IMR-90 (cell line): ENCODE measurements at regions not wholly inside any gene's neighbourhood (a gene's known extent, or its start where the extent isn't known, plus 50 kb on each side); places are given as distances from the start of the nearest gene placed in this dataset.

Experiments
- ATAC-seq: fragments of 200-7000 bp; cut with Tn5 transposase; 2 replicates; pipeline ENCODE4 v1.9.1; 2020; ENCODE audit warnings: low read depth, mild to moderate bottlenecking, moderate library complexity
- BruUV-seq: library from RNA; stranded (reverse); fragments of 400-500 nt; replicated peaks from 2 replicates; lab custom pipeline; 2021; lab: Mats Ljungman, UMichigan
- CTCF ChIA-PET: fragments of 300-600 bp; formaldehyde crosslinking; extraction: SDS; loops from one replicate; lab custom pipeline; 2021; ENCODE audit warnings: antibody characterized with exemption; lab: Yijun Ruan, JAX
- POLR2A ChIA-PET: fragments of 300-600 bp; sonication (Branson Sonifier 250); formaldehyde crosslinking; loops from one replicate; lab custom pipeline; 2022; ENCODE audit warnings: antibody characterized with exemption; ENCODE audit not compliant: unreplicated experiment; lab: Charles Lee
- DNase-seq: peaks from one replicate; pipeline ENCODE4 v3.0.0; 2013
- H2AFZ ChIP-seq: replicated peaks from 2 replicates; pipeline ENCODE3; 2013; ENCODE audit warnings: low read length, mild to moderate bottlenecking; ENCODE audit not compliant: poor library complexity
- H2AK5ac ChIP-seq: 2 replicates; pipeline ENCODE4 v1.6.1; 2013; ENCODE audit warnings: low read depth, low read length, inconsistent platforms
- H2AK9ac ChIP-seq: replicated peaks from 2 replicates; pipeline ENCODE3; 2013; ENCODE audit warnings: mild to moderate bottlenecking, low read depth, low read length, moderate library complexity; ENCODE audit not compliant: poor library complexity
- H2BK120ac ChIP-seq: 2 replicates; pipeline ENCODE4 v1.6.1; 2013; ENCODE audit warnings: low read depth, low read length, inconsistent platforms
- H2BK15ac ChIP-seq: 3 replicates; pipeline ENCODE4 v1.6.1; 2013; ENCODE audit warnings: low read depth, low read length, inconsistent platforms
- H2BK20ac ChIP-seq: 2 replicates; pipeline ENCODE4 v1.6.1; 2013; ENCODE audit warnings: low read depth, mild to moderate bottlenecking, inconsistent platforms, low read length, moderate library complexity
- H2BK5ac ChIP-seq: 2 replicates; pipeline ENCODE4 v1.6.1; 2013; ENCODE audit warnings: mild to moderate bottlenecking, low read depth, low read length, inconsistent platforms; ENCODE audit not compliant: poor library complexity, severe bottlenecking
- H3K14ac ChIP-seq: replicated peaks from 2 replicates; pipeline ENCODE4 v1.6.1; 2013; ENCODE audit warnings: low read depth, low read length, inconsistent platforms
- H3K18ac ChIP-seq: 2 replicates; pipeline ENCODE4 v1.6.1; 2013; ENCODE audit warnings: low read depth, low read length, control low read depth
- H3K23ac ChIP-seq: 2 replicates; pipeline ENCODE4 v1.6.1; 2013; ENCODE audit warnings: low read depth, low read length, inconsistent platforms
- H3K27ac ChIP-seq: 2 replicates; pipeline ENCODE4 v1.5.1; 2013; ENCODE audit warnings: mild to moderate bottlenecking, control low read depth, low read length; ENCODE audit not compliant: insufficient read depth
- H3K27me3 ChIP-seq: 2 replicates; pipeline ENCODE4 v1.6.1; 2013; ENCODE audit warnings: low read length; ENCODE audit not compliant: control insufficient read depth, insufficient read depth
- H3K36me3 ChIP-seq: 2 replicates; pipeline ENCODE4 v1.6.1; 2013; ENCODE audit warnings: low read length, mixed read lengths; ENCODE audit not compliant: control insufficient read depth, insufficient read depth
- H3K4ac ChIP-seq: 2 replicates; pipeline ENCODE4 v1.6.1; 2013; ENCODE audit warnings: low read depth, low read length, inconsistent platforms
- H3K4me1 ChIP-seq: 2 replicates; pipeline ENCODE4 v1.6.1; 2013; ENCODE audit warnings: low read length, mixed read lengths; ENCODE audit not compliant: control insufficient read depth, insufficient read depth
- H3K4me2 ChIP-seq: 2 replicates; pipeline ENCODE4 v1.6.1; 2013; ENCODE audit warnings: low read depth, mild to moderate bottlenecking, control low read depth, low read length, moderate library complexity
- H3K4me3 ChIP-seq: 2 replicates; pipeline ENCODE4 v1.5.1; 2013; ENCODE audit warnings: low read depth, mild to moderate bottlenecking, control low read depth, low read length, moderate library complexity; ENCODE audit not compliant: insufficient read depth
- H3K56ac ChIP-seq: 2 replicates; pipeline ENCODE4 v1.6.1; 2013; ENCODE audit warnings: low read length, inconsistent platforms; ENCODE audit not compliant: insufficient read depth; ENCODE audit errors: extremely low read depth
- H3K79me1 ChIP-seq, 2 experiments: 2 replicates each; pipeline ENCODE4 v1.6.1; 2013; ENCODE audit warnings: low read length in 2 of 2, inconsistent platforms in 1 of 2, low read depth in 1 of 2
- H3K9ac ChIP-seq: 2 replicates; pipeline ENCODE4 v1.6.1; 2013; ENCODE audit warnings: low read depth, low read length, control low read depth
- H3K9me1 ChIP-seq: 2 replicates; pipeline ENCODE4 v1.6.1; 2013; ENCODE audit warnings: low read length, inconsistent platforms; ENCODE audit not compliant: insufficient read depth
- H3K9me3 ChIP-seq: 2 replicates; pipeline ENCODE4 v1.6.1; 2013; ENCODE audit warnings: low read length; ENCODE audit not compliant: control insufficient read depth, insufficient read depth
- H4K20me1 ChIP-seq: 2 replicates; pipeline ENCODE4 v1.6.1; 2013; ENCODE audit warnings: low read length, inconsistent platforms; ENCODE audit not compliant: insufficient read depth
- H4K5ac ChIP-seq: 2 replicates; pipeline ENCODE4 v1.6.1; 2013; ENCODE audit warnings: mild to moderate bottlenecking, low read depth, low read length, control low read depth
- H4K8ac ChIP-seq, 2 experiments: 2 replicates each; pipeline ENCODE4 v1.6.1; 2013; ENCODE audit warnings: low read depth in 2 of 2, low read length in 2 of 2, control low read depth in 1 of 2, inconsistent platforms in 1 of 2
- H4K91ac ChIP-seq: 2 replicates; pipeline ENCODE4 v1.6.1; 2013; ENCODE audit warnings: low read depth, low read length, inconsistent platforms; ENCODE audit not compliant: insufficient read depth
- FOS ChIP-seq: fragments of 150-350 bp; IDR thresholded peaks from 2 replicates; pipeline ENCODE4 v1.6.1; 2016; ENCODE audit warnings: low read depth, low read length
- MAFK ChIP-seq: IDR thresholded peaks from 2 replicates; pipeline ENCODE4 v1.6.1; 2012; ENCODE audit warnings: low read depth, low read length, improper control_type of control experiment
- MAZ ChIP-seq: IDR thresholded peaks from 2 replicates; pipeline ENCODE4 v1.6.1; 2012; ENCODE audit warnings: low read depth, mild to moderate bottlenecking, low read length, improper control_type of control experiment, moderate library complexity, borderline replicate concordance
- NFE2L2 ChIP-seq: fragments of 150-350 bp; IDR thresholded peaks from 2 replicates; pipeline ENCODE4 v1.6.1; 2016; ENCODE audit warnings: low read depth, mild to moderate bottlenecking, low read length
- POLR2A ChIP-seq: IDR thresholded peaks from 2 replicates; pipeline ENCODE4 v1.6.1; 2012; ENCODE audit warnings: mild to moderate bottlenecking, low read depth, low read length
- RAD21 ChIP-seq: IDR thresholded peaks from 2 replicates; pipeline ENCODE4 v1.6.1; 2012; ENCODE audit warnings: low read length, improper control_type of control experiment
- RCOR1 ChIP-seq: IDR thresholded peaks from 2 replicates; pipeline ENCODE4 v1.6.1; 2012; ENCODE audit warnings: mild to moderate bottlenecking, low read length, improper control_type of control experiment; ENCODE audit not compliant: insufficient replicate concordance
- WGBS, 2 experiments: methylation state at CpG; one replicate each; pipeline versions ENCODE4 v1.1.5 to v1.1.7; 2013; ENCODE audit warnings: missing lambda C conversion rate in 2 of 2; ENCODE audit not compliant: insufficient read length in 1 of 2; ENCODE audit errors: extremely low coverage in 2 of 2; 5-methylcytosine and 5-hydroxymethylcytosine counted together
- dilution Hi-C: fragments of 300-500 bp; cut with HindIII; formaldehyde crosslinking; loops from one replicate; pipeline ENCODE4 v1.14.3; 2018; ENCODE audit warnings: low sequenced_read_pairs; ENCODE audit not compliant: unreplicated experiment
- in situ Hi-C: fragments of 300-500 bp; cut with MboI; formaldehyde crosslinking; loops from 3 replicates; pipeline ENCODE4 v1.14.3; 2019; ENCODE audit warnings: low sequenced_read_pairs, inconsistent platforms, mixed read lengths
- intact Hi-C: fragments of 100-400 bp; cut with micrococcal nuclease; formaldehyde crosslinking; loops from 2 replicates; pipeline ENCODE4 v1.10.0; 2022
- TF ChIP-seq, protein P1 (sequence below): fragments of 150-350 bp; IDR thresholded peaks from 2 replicates; pipeline ENCODE4 v1.6.1; 2017; ENCODE audit warnings: mild to moderate bottlenecking, antibody characterized with exemption, low read length, low read depth

DNA sequence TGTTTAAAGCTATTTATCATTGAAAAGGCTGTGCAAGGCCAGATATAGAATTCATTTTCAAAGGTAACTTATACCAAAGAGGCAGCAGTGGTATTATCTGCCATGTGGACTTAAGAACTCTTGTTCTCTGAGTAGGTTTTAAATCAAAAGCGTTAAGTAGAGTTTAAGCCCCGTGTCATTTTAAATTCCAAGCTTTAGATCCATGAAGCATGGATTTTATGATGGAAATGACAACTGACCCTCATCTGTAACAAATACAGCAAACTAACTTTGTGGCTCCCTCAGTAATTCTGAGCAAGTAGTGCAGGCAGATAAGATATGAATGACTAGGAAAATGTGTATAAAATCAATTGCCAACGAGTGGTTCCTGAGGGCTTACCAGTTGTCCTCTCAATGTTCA, 247.0 kb downstream of the WDR11 start:
- no peak for TF ChIP-seq RCOR1
- TF ChIP-seq FOS, result no peak
- TF ChIP-seq, protein P1, sequence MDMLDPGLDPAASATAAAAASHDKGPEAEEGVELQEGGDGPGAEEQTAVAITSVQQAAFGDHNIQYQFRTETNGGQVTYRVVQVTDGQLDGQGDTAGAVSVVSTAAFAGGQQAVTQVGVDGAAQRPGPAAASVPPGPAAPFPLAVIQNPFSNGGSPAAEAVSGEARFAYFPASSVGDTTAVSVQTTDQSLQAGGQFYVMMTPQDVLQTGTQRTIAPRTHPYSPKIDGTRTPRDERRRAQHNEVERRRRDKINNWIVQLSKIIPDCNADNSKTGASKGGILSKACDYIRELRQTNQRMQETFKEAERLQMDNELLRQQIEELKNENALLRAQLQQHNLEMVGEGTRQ, result no peak
- TF ChIP-seq POLR2A, result no peak
- no peak for TF ChIP-seq MAZ
- TF ChIP-seq NFE2L2, result no peak
- TF ChIP-seq RAD21, result no peak
- no peak for TF ChIP-seq MAFK
- ChIA-PET POLR2A (no interaction called here), CTCF (no interaction called here)
- H2BK20ac ChIP-seq, result no peak overlapping the region
- no peak overlapping the region for H3K23ac ChIP-seq
- no peak overlapping the region for H4K91ac ChIP-seq
- BruUV-seq, result no TSS peak
- no peaks in the 10 kb centered on the region for H3K9me1 ChIP-seq
- intact Hi-C loops (no loop called here), in situ Hi-C loops (no loop called here), dilution Hi-C loops (no loop called here)
- H2BK5ac ChIP-seq, result no peak overlapping the region
- H3K79me1 ChIP-seq, result no peaks in the 10 kb centered on the region
- H3K9ac ChIP-seq, result no peak overlapping the region
- DNase-seq (no peak), ATAC-seq (no peak)
- no peak overlapping the region for H4K8ac ChIP-seq
- no peak overlapping the region for H2BK15ac ChIP-seq
- H4K5ac ChIP-seq, result no peak overlapping the region
- no peak overlapping the region for H3K56ac ChIP-seq
- H4K20me1 ChIP-seq, result no peaks in the 10 kb centered on the region
- H3K18ac ChIP-seq, result no peak overlapping the region
- no peaks in the 10 kb centered on the region for H3K36me3 ChIP-seq
- H3K14ac ChIP-seq, result no peak overlapping the region
- H2AK5ac ChIP-seq, result no peak overlapping the region
- no peak overlapping the region for H2BK120ac ChIP-seq
- no peaks in the 10 kb centered on the region for H3K4me1 ChIP-seq
- H3K4me2 ChIP-seq, result no peak overlapping the region
- peaks cover 21% of the 10 kb centered on the region for H3K9me3 ChIP-seq
- no peak overlapping the region for H2AFZ ChIP-seq
- no peak overlapping the region for H3K27ac ChIP-seq
- no peak overlapping the region for H3K4me3 ChIP-seq
- H3K4ac ChIP-seq, result no peak overlapping the region
- H3K27me3 ChIP-seq, result no peaks in the 10 kb centered on the region
- WGBS, 2 experiments, result no CpG with 5 or more reads among the region's 3 CpGs
- H2AK9ac ChIP-seq, result no peak overlapping the region
